GM18873 (cell line): ENCODE measurements at regions not wholly inside any gene's neighbourhood (a gene's known extent, or its start where the extent isn't known, plus 50 kb on each side); places are given as distances from the start of the nearest gene placed in this dataset.

Source experiments
- ATAC-seq: cut with Tn5 transposase; IDR thresholded peaks from one replicate; pipeline ENCODE4 v1.9.1; 2021; ENCODE audit warnings: mild to moderate bottlenecking, moderate library complexity, moderate number of reproducible peaks; ENCODE audit not compliant: unreplicated experiment, low FRiP score

DNA sequence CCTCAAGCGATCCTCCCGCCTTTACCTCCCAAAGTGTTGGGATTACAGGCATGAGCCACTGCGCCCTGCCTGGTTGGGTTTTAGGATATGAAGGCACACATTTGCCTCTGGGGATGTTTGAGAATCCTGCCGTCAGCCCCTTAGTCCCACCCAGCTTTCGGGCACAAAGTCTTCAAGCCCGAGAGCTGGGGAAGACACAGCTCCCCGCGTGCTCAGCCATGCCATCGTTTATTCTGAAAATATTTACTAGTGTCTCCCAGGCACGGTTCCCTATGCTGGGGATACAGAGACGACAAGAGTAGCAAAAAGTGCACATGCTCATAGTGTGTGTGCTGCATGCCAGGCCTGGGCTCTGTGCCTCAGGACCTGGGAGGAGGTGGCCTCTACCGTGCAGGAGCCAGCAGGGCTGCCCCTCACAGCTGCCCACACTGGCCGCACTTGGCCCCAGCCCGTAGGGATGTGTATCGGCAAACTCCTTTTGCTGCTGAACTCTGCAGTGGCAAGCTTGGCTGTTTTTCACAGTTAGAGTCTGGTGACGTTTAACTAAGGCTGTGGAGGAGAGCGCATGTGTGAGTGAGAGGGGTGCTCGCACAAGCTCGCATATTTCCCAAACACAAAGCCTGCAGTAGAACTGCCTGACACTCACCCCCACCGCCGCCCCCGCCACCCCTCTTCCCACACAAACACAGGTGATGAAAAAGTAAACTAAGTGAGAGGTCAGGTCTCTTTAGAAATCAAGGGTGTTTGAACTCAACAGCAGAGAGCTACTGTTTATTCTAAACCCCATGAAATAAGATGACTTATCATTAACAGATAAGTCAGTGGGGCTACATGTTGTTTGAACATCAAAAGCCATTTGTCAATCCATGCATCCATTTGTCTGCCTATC lies 266.4 kb downstream of the MRTFB start:
- no peak for ATAC-seq

DNA sequence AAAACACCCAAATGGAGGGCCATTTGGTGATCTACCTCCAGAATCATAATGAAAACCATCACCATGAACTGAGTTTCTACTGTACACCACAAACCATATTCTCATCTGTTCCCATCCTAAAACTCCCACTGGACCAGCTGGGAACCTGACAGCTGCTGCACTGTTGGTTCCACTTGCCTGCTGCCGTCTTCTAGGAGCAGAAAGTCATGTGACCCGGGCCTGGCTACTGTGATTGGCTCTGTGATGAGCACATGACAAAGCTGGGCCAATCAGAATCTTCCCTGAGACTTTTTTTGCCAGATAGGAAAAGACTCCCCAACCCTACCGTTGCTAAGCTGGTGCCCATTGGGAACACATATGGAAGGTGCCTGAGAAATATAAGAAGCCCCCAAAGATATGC lies 264.2 kb downstream of the MRTFB start:
- ATAC-seq = no peak

DNA sequence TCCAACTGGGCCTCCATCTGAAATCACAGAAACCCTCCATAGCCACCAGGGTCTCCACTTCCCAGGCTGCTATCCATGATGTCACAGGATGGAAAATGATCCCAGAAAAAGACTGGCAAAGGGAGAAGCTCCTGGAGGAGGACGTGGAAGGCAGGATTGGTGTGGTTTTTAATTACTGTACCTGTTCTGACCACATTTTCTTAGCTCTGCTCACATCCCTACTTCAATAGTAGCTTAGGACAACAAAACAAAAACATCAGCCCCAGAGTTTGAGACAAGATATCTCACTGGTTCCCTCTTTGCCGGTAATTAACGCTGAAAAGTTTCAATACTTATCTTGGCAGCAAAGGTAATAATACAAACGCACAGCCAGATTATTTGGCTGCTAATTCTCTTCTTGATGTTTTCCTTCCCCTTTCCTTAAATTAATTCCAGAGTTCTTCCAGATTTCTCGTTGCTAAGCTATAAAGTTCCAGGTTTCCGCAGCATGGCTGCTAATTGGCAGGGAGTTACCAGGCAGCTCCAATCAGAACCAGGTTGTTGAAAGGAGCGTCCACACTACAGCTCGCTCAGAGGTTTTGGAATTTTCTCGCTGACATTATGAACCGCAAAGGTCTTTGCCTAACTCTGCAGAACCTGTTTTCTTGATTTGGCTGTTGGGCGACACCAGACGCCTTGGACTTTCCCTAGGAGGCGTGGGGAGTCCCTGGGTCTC lies 263.4 kb downstream of the MRTFB start:
- ATAC-seq = no peak

DNA sequence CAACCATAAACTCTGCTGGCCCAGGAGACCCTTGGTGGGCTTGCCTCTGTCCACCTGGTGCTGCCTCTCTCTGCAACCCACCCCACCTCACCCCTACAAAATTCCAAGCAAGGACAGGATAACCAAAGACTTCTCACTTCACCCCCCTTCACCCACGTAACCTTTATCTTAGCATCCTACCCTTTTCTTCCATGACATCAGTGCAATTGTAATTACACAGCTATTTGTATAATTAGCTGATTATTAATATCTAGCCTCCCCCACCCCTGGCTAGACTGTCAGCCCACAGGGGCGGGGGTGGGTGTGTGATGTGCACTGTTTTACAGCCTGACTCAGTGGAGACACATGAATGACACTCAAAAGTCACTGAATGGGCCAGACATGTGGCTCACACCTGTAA lies 262.2 kb downstream of the MRTFB start:
- no peak for ATAC-seq

DNA sequence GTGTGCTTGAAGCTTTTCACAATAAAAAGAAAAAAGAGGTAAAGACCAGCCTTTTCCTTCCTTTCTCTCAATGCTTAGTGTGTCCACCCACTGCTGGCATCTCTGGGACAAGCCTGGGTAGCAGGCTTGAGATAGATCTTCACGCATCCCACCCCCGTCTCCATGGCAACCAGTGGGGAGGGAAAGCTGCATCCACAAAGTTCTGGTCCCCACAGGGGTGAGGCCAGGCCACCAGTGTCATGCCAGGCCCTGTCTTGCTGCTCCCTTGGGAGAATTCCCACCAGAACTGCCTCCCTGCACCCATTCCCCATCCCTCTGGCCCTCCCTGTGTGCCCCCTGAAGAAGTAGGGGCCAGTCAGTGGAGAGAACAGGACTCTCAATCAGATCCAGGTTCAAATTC lies 259.9 kb downstream of the MRTFB start:
- ATAC-seq = no peak

DNA sequence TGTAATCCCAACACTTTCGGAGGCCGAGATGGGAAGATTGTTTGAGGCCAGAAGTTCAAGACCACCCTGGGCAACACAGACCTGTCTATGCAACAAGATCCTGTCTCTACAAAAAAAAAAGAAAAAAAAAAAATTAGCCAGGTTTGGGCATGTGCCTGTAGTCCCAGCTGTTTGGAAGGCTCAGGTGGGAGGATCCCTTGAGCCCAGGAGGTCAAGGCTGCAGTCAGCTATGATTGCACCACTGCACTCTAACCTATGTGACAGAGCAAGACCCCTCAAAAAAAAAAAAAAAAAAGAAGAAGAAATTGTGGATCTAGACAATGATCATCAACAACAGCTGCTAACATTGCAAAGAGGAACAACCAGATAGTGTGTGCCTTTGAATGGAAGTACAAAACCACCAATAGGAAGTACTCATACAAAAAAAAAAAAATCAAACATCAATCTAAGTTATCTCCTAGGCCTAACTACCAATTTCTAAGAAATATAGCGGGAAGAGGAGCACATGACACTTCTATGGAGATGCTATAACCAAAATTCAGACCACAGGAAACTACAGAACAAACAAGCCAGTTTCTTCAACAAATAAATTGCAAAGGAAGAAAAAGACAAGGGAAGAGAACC lies 258.7 kb downstream of the MRTFB start:
- no peak for ATAC-seq

DNA sequence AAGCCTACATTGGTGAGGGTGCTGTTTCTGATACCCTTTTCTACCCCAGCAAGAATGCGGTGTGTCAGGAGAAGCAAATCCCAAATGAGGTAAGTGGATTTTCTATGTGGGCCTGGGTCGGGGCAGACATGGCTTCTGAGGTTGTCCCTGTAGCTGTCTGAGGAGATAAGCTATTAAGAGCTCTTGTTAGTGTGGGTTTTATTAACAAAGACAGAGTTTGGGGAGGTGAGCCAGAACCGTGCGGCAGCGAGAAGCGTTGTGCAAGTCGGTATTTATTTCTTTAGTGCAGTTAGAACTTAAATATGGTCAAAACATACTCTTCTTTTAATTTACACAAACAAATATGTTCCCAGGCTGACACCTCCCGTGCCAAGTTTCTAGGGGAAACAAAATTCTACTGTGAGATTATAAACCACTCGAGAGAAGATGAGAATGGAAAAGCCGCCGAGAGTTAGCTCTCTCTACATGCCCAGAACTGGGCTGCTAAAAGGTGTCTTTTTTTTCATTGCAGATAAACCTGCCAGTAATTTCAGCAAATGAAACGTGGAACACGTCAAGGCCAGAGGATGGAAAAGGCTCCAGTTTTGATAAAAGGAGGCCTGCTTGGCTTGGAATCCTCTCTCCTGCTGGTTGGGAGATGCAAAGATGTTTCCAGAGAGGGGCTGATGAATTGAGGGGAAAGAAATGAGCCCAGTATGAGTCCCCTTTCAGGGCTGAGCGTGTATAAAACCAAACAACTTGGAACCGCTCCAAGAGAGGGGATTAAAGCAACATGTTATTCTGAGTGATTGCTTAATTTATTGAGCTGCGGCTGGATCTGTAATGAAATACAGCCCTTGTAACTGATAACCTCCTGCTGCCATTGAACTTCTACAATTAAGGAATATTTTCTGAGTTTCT lies 254.6 kb downstream of the MRTFB start:
- no peak for ATAC-seq

DNA sequence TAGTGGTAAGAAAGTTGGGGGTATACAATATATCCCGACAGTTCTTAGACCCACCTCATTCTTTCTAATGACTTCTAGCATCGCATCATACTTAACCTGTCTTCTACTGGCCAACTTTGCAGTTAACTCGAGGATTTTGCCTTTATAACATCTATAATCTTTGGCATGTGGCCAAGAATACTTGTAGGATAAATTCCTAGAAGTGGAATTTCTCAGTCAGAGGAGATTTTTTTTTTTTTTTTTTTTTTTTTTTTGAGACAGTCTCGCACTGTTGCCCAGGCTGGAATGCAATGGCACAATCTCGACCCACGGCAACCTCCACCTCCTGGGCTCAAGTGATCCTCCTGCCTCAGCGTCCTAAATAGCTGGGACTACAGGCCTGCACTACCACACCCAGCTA lies 253.5 kb downstream of the MRTFB start:
- ATAC-seq = no peak

DNA sequence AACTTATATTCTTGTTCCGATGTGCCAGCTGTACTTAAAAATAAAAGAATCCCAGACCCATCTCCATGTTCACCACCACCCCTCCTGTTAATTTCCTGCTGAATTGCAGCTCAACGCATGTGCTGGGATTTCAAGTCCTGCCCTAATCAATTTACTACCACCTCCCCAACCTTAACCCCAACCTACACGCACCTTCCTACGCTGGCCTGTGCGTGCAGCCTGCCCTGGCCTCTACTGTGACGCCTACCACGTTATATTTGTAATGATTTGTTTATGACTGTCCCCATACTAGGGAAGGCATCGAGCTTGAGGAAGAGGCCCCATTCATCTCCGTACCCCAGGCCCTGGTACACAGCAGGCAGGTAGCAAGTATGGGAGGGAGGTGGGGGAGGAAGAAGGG lies 251.1 kb downstream of the MRTFB start:
- no peak for ATAC-seq

DNA sequence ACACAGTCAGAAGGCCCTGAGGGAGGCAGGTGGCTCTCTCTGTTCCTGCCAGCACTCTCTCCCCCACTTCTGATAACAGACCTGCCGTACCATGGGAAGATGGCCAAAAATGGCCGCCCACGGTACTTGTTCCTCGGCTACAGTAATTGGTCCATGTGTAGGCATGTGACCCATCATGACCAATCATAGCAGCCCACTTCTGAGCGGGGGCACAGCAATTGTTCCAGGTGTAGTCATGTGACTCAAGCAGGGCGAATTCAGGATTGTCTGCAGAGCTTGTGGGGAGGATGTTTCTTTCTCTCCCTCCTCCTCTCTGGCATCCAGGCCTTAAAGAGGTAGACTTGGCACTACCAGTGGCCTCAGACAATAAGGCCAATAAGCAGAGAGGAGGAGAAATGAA lies 250.4 kb downstream of the MRTFB start:
- no peak for ATAC-seq

DNA sequence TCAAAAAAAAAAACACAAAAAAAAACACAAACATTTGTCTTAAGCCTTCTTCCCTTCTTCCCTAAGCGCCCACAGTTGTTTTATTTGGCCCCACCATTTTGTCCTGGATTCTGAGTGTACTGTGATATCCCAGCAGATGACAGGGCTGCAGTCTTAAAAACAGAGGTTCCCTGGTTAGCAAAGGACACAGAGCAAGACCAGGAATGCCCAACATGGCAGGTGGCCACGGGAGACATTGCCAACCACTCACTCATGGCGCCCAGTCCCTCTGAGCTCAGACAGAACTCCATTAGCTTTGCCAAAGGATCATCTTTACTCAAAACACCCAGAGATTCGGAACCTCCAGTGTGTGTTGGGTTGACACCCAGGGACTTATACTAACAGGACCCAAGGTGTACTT lies 249.3 kb downstream of the MRTFB start:
- ATAC-seq = no peak
